NCI-H187 (cell line): ENCODE measurements at regions not wholly inside any gene's neighbourhood (a gene's known extent, or its start where the extent isn't known, plus 50 kb on each side); places are given as distances from the start of the nearest gene placed in this dataset.
"Not testable (repeated sequence)": the region's sequence is repeated elsewhere in the genome, so short reads cannot be mapped to it uniquely, and the experiment has no call there.

Source experiments
- DNase-seq, 2 experiments: peaks; one replicate each; lab custom pipeline; 2025; lab: John Stamatoyannopoulos, UW

- no peak for DNase-seq
These were observed 142.7 kb upstream of the FZD8 start for GRCh38 chr10:35784751-35785150.

DNA sequence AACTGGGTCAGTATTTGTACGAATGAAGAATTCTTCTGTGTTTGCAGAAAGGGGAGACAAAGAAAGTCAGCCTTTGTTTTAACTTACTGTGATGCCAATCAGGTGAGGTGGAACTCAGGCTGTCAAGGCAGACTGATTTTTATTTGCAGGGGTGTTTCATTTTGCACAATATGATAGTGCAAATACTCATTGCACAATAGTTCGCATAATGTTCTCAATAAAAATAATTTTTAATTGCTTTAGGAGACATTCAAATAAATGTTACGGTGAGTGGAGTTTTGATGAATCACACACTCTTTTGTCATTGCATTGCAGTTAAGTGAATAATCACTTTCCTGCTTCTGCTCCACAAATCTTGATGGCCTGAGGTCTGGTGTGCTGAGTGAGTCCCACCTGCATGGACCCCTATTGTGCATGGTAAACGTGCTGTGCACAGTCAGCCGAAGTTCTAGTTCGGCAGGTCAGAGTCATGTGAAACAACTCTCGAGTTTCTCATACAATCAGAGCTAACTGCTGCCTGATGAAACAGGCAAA is 141.3 kb upstream of the FZD8 start:
- no peak for DNase-seq

GRCh38 chr10:35781643-35782035 is 139.5 kb upstream of the FZD8 start:
- no peak for DNase-seq

GRCh38 chr10:35780970-35781642 is 139.0 kb upstream of the FZD8 start:
- no peak for DNase-seq

DNA sequence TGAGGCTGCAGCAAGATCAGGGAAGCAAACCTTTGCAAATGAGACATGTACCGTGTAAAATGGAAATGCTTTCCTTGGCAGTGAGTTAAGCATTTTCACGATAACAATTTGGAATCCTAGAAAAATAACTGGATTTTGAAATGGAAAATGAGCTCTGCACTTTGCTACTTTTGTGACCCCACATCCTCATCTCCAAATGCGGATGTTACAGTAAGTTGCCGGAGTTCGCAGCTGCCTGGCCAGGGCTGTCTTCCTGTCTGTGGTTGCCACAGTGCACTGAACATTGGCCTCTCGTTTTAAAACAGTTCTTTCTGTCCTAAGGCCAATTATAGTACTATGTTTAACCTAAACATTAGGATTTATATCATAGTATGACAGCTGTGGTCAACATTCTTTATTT is 136.2 kb upstream of the FZD8 start:
- DNase-seq = no peak

- not testable (repeated sequence) for DNase-seq
These were observed 134.5 kb upstream of the FZD8 start for GRCh38 chr10:35776557-35776956.

DNA sequence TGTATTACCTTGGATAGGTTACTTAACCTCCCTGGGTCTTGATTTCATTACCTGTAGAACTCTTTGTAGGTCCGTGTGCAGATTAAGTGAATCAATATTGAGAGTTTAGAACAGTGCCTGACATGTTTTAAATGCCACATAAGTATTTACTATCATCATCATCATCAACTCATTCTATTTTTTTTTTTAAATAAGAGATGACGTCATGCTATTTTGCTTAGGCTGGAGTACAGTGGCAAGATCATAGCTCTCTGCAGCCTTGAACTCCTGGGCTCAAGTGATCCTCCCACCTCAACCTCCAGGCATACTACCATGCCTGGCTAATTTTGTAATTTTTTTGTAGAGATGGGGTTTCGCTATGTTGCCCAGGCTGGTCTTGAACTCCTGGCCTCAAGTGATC is 132.0 kb upstream of the FZD8 start:
- no peak for DNase-seq

DNA sequence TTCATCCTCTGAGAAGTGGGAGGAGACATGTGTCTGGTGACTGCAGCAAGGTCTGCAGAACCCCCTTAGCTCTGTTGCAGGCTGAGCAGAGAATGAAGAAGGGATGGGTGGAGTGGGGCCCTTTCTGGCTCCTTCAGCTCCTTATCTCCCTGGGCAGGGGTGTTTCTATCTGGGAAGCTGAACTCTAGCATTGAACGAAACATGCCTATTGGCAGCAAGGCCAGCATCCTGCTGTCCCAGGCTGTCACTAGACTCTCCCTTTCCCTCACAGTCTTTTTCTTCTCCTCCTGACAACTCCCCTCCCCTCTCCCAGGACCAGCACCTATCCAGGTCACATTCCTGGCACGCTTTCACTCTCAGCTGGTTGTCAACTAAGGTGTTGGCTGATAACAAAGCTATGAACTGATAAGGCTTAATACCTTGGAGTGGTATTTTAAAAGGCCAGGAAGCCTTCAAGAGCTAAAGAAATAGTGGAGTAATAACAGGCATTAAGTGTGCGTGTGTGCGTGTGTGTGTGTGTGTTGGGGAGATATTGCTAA is 128.8 kb upstream of the FZD8 start:
- no peak for DNase-seq

DNA sequence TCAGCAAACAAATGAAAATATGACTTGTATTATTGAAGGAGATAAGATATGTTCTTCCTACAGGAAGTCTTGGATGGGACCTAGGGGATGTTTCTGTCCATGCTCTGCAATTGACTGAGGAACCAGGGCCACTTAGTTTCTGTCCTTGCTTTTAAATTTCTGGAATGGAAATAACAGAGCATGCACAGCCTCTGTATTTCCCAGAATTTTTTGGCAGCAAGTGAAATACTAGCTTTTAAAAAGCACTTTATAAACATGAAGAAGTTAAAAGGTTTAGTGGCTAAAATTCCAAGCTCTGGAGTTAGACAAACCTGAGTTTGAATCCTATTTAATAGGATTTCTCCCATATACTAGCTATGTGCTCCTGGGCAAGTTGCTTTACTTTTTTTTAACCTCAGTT is 127.7 kb upstream of the FZD8 start:
- no peak for DNase-seq

GRCh38 chr10:35768731-35769130 is 126.6 kb upstream of the FZD8 start:
- DNase-seq = no peak

DNA sequence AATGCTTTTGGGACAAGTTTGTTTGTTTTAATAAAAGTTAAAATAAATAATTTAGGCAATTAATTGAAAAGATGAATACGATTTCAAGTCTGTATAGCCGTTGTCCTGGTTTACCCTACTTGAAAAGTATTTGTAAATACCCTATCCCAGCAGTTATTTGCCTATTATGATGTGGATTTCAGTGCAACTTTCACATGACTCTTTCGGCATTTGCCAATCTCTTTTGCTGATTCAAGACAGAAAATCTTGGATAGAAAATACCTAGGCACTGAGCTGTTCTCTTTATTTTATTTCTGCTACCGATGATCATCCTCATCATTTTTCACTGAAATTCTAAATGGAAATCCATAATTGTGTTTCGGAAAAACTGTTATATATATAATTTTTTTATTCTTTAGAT is 125.9 kb upstream of the FZD8 start:
- no peak for DNase-seq

DNA sequence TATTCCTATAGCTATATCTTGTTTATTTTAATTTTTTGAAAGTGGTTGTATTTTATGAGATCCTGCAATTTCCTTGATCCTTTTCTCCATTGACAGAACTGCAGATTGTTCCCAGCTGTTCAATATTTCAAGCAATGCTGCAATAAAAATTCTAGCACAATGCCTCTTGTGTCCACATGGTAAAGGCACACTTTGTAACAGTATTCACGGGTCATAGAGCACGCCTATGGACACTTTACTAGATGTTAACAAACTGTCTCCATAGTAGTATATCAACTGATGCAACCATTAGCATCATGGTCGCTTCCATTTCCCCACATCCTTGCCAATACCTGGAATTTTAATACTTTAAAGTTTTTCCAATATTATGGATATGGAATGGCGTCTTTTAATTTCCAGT is 123.9 kb upstream of the FZD8 start:
- no peak for DNase-seq

DNA sequence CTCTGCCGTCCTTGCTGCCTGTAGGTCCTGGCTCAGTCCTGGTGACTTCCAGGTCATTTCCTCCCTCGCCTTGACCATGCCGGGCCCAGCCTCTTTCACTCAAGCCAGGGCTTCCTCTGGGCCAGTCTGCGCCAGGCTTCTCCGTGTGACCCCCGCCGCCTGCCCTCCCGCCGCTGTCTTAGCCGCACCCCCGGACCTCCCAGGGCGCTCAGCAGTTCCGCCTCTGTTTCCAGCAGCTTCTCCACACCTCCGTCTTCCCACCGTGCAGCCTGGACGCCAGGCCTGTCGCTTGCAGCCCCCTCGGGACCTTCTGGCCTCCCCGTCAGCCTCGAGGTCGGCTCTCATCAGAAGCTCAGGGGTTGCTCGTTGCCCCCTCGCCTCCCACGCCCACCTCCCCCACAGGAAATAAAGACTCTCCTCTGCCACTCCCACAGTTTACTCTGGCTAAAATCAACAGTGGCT is 123.0 kb upstream of the FZD8 start:
- DNase-seq = no peak

- DNase-seq = no peak
These were observed 120.4 kb upstream of the FZD8 start for GRCh38 chr10:35762311-35763030.

DNA sequence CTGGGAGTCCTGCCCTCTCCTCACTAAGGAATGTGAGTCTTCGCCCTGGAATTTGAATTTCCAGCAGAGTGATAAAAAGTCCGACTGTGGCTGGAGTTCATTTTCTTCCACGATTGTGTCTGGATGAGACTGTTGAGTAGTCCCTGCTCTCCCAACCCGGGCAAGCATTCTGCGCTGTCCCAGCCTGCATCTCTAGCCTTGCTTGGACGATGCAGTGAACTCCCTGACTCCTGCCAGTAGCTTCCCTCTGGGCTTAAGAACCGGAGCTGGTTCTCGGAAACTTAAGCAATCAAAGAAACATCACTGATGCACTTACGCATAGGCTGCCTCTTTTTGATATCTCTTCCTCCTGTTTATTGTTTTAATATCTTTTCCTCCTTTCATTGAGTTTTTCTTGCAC is 116.0 kb upstream of the FZD8 start:
- DNase-seq = no peak

DNA sequence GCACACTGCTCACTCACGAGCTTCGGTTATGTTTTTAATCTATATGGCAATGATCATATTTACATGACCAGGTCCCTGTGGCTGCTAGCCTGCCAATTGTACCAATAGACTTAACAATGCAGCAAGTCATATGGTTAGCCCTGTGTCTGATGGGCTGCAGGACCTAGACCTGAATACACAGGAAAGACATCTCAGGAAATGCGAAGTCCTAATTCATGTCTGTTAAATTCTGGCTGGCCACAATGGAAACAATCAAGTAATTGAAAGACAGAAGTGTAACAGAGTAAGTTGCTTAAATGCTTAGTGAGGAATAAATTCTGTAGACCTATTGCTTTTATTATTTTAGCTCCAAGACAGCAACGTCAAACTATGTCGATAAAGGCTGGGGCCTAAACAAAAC is 112.4 kb upstream of the FZD8 start:
- no peak for DNase-seq

DNA sequence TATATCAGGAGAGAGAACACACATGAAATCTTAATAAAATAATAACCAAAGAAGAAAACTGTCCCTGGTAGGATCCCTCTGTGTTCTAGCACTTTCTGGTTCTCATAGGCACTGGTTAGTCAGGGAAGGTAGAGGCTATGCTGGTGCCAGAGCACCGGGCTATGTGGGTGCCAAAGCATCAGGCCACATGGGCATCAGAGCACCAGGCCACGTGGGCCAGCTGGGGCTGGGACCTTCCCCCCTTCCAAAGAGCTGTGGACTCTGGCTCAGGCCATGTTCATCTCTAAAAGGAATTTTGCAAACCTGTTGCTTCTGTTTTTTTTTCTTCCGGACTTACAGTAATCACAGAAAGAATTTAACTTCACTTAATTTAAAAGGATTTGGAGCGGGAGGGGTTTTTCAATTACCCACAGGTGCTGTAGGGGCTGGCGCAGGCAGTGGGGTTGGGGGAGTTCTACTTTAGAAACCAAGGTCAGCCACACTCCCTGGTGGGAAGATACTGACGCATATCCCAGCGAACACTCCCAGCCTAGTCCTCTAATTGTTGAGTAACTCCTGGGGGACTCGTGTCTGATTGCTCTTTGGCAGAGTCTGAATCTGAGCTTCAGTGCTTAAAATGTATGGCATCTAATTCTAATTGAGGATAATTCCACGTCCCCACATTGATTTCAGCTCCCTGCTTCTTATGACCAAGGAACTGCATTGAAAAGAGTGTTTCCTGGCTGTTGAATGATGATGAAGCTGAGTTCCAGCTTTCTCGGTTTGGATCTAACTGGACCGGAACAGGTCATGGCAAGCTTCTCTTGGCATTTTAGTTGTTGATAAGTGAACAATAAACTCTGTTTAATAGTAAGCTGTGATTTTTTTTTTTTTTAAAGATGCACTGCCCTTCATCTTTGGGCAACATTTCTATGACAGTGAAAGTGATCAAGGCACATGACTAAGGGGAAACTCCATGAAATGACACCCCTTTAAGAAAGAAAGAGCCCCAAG is 110.7 kb upstream of the FZD8 start:
- DNase-seq = no peak

GRCh38 chr10:35751347-35751746 is 109.3 kb upstream of the FZD8 start:
- DNase-seq = no peak

DNA sequence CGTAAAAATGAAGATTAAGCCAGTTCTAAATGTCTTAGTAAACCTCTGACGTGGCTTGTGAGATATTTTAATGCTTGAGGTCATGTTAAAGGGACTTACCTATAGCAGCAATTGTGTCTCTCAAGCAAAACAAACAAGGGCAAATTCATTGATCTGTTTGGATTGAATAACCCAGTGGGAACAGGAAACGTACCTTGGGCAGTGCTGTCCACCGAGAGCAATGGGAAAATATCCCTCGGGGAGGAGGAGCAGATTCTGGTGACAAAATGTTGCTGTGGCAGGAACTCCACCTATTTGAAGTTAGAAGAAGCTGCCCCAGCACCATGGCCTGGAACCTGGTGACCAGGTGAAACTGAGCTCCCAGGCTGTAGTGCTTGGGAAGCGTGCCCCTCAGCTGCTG is 107.1 kb upstream of the FZD8 start:
- DNase-seq = no peak

DNA sequence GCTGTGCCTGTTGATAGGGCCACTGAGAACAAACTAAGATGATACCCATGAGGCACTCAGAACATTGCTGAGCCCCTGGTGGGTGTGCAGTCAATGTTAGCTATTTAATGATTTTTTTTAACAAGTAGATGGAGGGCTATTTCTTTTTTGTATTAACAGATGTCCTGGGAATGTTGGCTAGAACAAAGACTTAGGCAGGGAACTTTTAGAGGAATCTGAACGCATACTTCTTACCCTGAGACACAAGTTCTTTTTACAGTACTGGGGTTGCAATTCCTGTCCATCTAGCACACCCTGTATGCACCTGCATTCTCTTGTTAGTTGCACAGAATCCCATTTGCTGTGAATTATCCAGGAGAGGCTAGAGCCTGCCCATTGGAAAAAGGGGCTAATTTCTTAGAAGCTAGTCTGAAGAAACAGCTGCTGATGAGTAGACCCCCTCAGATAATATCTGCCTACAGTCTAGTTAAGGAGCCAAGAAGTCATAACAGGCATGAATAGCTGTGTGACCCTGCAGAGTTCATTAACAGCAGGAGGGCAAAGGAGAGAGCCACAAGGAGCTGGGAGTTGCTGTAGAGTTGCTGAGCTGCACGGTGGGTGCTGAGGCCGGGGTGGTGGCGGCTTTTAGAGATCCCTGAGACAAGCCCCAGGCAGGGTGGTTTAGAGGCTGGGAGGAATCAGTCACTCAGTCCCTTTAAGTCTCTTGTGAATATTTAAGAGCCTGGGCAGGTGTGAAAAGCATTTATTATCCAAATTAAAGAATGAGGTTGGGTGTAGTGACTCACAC is 103.7 kb upstream of the FZD8 start:
- DNase-seq = no peak

DNA sequence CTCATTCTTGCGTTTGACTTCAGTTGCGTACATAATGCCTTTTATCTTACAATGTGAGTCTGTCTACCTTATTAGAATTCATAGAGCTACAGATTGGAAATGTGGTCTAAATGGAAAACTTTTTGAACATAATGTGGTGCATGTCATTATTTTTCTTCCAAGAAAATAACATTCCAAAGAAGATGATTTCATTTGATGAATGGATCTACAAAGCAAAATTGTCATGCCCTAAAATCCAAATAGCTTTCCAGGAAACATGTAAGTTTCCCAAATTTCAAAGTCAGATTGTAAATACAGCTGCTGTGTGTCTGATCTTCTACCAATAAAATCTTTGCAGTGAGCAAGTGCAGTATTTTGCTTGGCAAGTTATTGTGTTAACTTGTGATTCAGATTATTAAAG is 101.8 kb upstream of the FZD8 start:
- DNase-seq = no peak
